ENCODE measurements at regions not wholly inside any gene's neighbourhood (a gene's known extent, or its start where the extent isn't known, plus 50 kb on each side); places are given as distances from the start of the nearest gene placed in this dataset.

- Histone ChIP-seq H3K27me3 (no peaks in the 10 kb centered on the region), H3K4me3 (no peak overlapping the region), H3K36me3 (no peaks in the 10 kb centered on the region), H3K4me1 (no peaks in the 10 kb centered on the region), H3K9me3 (no peaks in the 10 kb centered on the region), H3K27ac (no peak overlapping the region)
- 90% methylated on average over 4 of the region's 4 CpGs for WGBS
- no peak for TF ChIP-seq EP300 (IDR thresholded peaks at IDR 0.05)
- no peak for TF ChIP-seq POLR2AphosphoS5 (IDR thresholded peaks at IDR 0.05)
- TF ChIP-seq, protein P1, sequence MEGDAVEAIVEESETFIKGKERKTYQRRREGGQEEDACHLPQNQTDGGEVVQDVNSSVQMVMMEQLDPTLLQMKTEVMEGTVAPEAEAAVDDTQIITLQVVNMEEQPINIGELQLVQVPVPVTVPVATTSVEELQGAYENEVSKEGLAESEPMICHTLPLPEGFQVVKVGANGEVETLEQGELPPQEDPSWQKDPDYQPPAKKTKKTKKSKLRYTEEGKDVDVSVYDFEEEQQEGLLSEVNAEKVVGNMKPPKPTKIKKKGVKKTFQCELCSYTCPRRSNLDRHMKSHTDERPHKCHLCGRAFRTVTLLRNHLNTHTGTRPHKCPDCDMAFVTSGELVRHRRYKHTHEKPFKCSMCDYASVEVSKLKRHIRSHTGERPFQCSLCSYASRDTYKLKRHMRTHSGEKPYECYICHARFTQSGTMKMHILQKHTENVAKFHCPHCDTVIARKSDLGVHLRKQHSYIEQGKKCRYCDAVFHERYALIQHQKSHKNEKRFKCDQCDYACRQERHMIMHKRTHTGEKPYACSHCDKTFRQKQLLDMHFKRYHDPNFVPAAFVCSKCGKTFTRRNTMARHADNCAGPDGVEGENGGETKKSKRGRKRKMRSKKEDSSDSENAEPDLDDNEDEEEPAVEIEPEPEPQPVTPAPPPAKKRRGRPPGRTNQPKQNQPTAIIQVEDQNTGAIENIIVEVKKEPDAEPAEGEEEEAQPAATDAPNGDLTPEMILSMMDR (IDR thresholded peaks at IDR 0.05): no peak
- no peak for TF ChIP-seq POLR2A (IDR thresholded peaks at IDR 0.05)
- no peak for DNase-seq (ENCODE audit: low spot score in 2 of 2)
Observed at GRCh38 chr21:20572582-20572981, 425.6 kb upstream of the NCAM2 start.

GRCh38 chr21:20581361-20581760, 416.8 kb upstream of the NCAM2 start:
- Histone ChIP-seq H3K27me3 (no peaks in the 10 kb centered on the region), H3K4me1 (no peaks in the 10 kb centered on the region), H3K4me3 (no peak overlapping the region), H3K36me3 (no peaks in the 10 kb centered on the region), H3K9me3 (no peaks in the 10 kb centered on the region), H3K27ac (no peak overlapping the region)
- WGBS: 86% methylated on average over 1 of the region's 1 CpG
- TF ChIP-seq, protein P1 (IDR thresholded peaks at IDR 0.05): no peak
- TF ChIP-seq POLR2AphosphoS5 (IDR thresholded peaks at IDR 0.05): no peak
- no peak for TF ChIP-seq EP300 (IDR thresholded peaks at IDR 0.05)
- no peak for TF ChIP-seq POLR2A (IDR thresholded peaks at IDR 0.05)
- no peak for DNase-seq (ENCODE audit: low spot score in 2 of 2)

DNA sequence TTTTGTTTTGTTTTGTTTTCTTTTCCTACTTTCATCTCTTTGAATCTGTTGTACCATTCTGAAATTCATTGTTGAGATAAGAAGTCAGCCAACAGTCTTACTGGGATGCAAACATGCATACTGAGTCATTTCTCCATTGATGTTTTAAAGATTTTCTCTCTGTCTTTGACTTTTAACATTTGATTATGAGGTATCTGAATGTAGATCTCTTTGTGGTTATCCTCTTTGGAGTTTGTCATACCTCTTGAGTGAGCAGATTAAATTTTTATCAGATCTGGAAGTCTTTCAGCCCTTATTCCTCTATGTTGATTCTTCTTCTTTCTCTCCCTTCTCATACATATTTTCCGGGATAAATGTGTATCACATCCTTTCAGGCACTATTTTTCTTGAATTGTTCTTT, 406.9 kb upstream of the NCAM2 start:
- Histone ChIP-seq H3K9me3 (no peaks in the 10 kb centered on the region), H3K27me3 (no peaks in the 10 kb centered on the region), H3K27ac (no peak overlapping the region), H3K4me3 (no peak overlapping the region), H3K36me3 (no peaks in the 10 kb centered on the region), H3K4me1 (no peaks in the 10 kb centered on the region)
- no peak for DNase-seq (ENCODE audit: low spot score in 2 of 2)
- 64% methylated on average over 1 of the region's 1 CpG for WGBS
- no peak for TF ChIP-seq POLR2AphosphoS5 (IDR thresholded peaks at IDR 0.05)
- TF ChIP-seq, protein P1 (IDR thresholded peaks at IDR 0.05): no peak
- TF ChIP-seq POLR2A (IDR thresholded peaks at IDR 0.05): no peak
- no peak for TF ChIP-seq EP300 (IDR thresholded peaks at IDR 0.05)

GRCh38 chr21:20592463-20592862, 405.7 kb upstream of the NCAM2 start:
- TF ChIP-seq POLR2A (IDR thresholded peaks at IDR 0.05) (no peak), POLR2AphosphoS5 (IDR thresholded peaks at IDR 0.05) (no peak), EP300 (IDR thresholded peaks at IDR 0.05) (no peak)
- TF ChIP-seq, protein P1 (IDR thresholded peaks at IDR 0.05): no peak
- H3K4me3 ChIP-seq: no peak overlapping the region
- no peaks in the 10 kb centered on the region for H3K27me3 ChIP-seq
- no peaks in the 10 kb centered on the region for H3K4me1 ChIP-seq
- H3K36me3 ChIP-seq: no peaks in the 10 kb centered on the region
- DNase-seq (ENCODE audit: low spot score in 2 of 2): no peak
- H3K27ac ChIP-seq: no peak overlapping the region
- no peaks in the 10 kb centered on the region for H3K9me3 ChIP-seq

GRCh38 chr21:20603236-20603635, 395.0 kb upstream of the NCAM2 start:
- H3K4me1 ChIP-seq: no peaks in the 10 kb centered on the region
- no peaks in the 10 kb centered on the region for H3K36me3 ChIP-seq
- H3K4me3 ChIP-seq: no peak overlapping the region
- H3K9me3 ChIP-seq: no peaks in the 10 kb centered on the region
- H3K27ac ChIP-seq: no peak overlapping the region
- no peak for DNase-seq (ENCODE audit: low spot score in 2 of 2)
- TF ChIP-seq POLR2A (IDR thresholded peaks at IDR 0.05) (no peak), EP300 (IDR thresholded peaks at IDR 0.05) (no peak), POLR2AphosphoS5 (IDR thresholded peaks at IDR 0.05) (no peak)
- TF ChIP-seq, protein P1 (IDR thresholded peaks at IDR 0.05): no peak
- WGBS: 87% methylated on average over 3 of the region's 3 CpGs
- no peaks in the 10 kb centered on the region for H3K27me3 ChIP-seq
